SU-DHL-6 (cell line): ENCODE measurements at regions not wholly inside any gene's neighbourhood (a gene's known extent, or its start where the extent isn't known, plus 50 kb on each side); places are given as distances from the start of the nearest gene placed in this dataset.

Experiments used
- CTCF ChIP-seq: fragments of 200-600 bp; sonication (generic); IDR thresholded peaks from one replicate; pipeline ENCODE4 v1.5.1; 2017; ENCODE audit warnings: antibody characterized with exemption, mild to moderate bottlenecking, low read length, moderate library complexity; ENCODE audit not compliant: insufficient read depth, poor library complexity, severe bottlenecking
- EZH2phosphoT487 ChIP-seq: fragments of 200-600 bp; sonication (generic), shearing (Covaris generic); conservative IDR thresholded peaks from 2 replicates; pipeline ENCODE4 v1.6.1; 2018; ENCODE audit warnings: mild to moderate bottlenecking, antibody characterized with exemption, low read length, moderate library complexity, mixed read lengths

DNA sequence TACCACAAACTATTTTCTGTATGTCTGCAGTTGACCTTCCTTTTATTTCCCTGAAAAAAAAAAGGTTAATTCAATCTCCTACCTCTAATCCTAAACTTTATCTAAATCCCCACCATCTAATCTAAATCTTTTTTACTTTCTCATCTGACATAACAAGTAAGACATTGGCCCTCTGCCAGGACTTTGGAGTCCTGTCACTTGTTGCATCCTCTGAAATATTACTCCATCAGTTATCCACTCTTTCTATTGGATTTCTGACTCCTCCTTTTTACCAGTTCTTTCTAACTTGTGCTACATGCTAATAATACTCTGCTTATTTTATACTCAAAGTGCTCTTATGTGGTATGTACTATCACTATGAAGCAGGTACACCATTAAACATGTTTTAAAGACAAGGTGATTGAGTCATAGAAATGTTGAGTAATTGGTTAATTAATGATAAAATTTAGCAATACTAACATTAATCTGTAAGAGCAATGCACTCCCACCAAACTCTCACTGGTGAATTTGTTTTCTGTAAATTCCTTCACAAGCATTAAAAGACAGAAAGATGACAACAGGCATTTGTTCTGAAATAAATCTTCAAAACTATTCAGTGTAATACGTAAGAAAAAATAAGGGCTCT is 914.2 kb upstream of the RAG2 start:
- TF ChIP-seq CTCF (no peak), EZH2phosphoT487 (no peak)
